CD4-positive, alpha-beta T cell treated with Interleukin-10 for 1 hour (primary cell): ENCODE measurements at regions not wholly inside any gene's neighbourhood (a gene's known extent, or its start where the extent isn't known, plus 50 kb on each side); places are given as distances from the start of the nearest gene placed in this dataset.

Experiments
- DNase-seq: peaks from one replicate; pipeline ENCODE4 v3.0.0-alpha.2; 2020

- DNase-seq: no peak
Observed at GRCh38 chr18:39825485-39826150, 2129.4 kb upstream of the PIK3C3 start.

- DNase-seq: no peak
Observed at GRCh38 chr18:39806525-39806924, 2148.5 kb upstream of the PIK3C3 start.

- no peak for DNase-seq
Observed at GRCh38 chr18:39805218-39805617, 2149.8 kb upstream of the PIK3C3 start.

- DNase-seq: no peak
Observed at GRCh38 chr18:39802648-39803229, 2152.3 kb upstream of the PIK3C3 start.

GRCh38 chr18:39801848-39802247, 2153.2 kb upstream of the PIK3C3 start:
- no peak for DNase-seq

- no peak for DNase-seq
Observed at GRCh38 chr18:39801010-39801409, 2154.0 kb upstream of the PIK3C3 start.

GRCh38 chr18:39799006-39799405, 2156.0 kb upstream of the PIK3C3 start:
- DNase-seq: no peak

- DNase-seq: no peak
Observed at GRCh38 chr18:39796393-39796792, 2158.6 kb upstream of the PIK3C3 start.

- DNase-seq: no peak
Observed at GRCh38 chr18:39795350-39795749, 2159.7 kb upstream of the PIK3C3 start.

GRCh38 chr18:39793609-39794008, 2161.4 kb upstream of the PIK3C3 start:
- no peak for DNase-seq

- no peak for DNase-seq
Observed at GRCh38 chr18:39788383-39788782, 2166.7 kb upstream of the PIK3C3 start.

- no peak for DNase-seq
Observed at GRCh38 chr18:39786477-39786876, 2168.6 kb upstream of the PIK3C3 start.

GRCh38 chr18:39784541-39784940, 2170.5 kb upstream of the PIK3C3 start:
- DNase-seq: no peak

GRCh38 chr18:39781565-39781964, 2173.5 kb upstream of the PIK3C3 start:
- no peak for DNase-seq

GRCh38 chr18:39780774-39781173, 2174.3 kb upstream of the PIK3C3 start:
- DNase-seq: no peak

GRCh38 chr18:39779926-39780325, 2175.1 kb upstream of the PIK3C3 start:
- DNase-seq: no peak

- no peak for DNase-seq
Observed at GRCh38 chr18:39776766-39777165, 2178.3 kb upstream of the PIK3C3 start.

- DNase-seq: no peak
Observed at GRCh38 chr18:39774957-39775598, 2180.0 kb upstream of the PIK3C3 start.

GRCh38 chr18:39773646-39774045, 2181.4 kb upstream of the PIK3C3 start:
- DNase-seq: no peak

- DNase-seq: no peak
Observed at GRCh38 chr18:39772155-39772919, 2182.7 kb upstream of the PIK3C3 start.

- no peak for DNase-seq
Observed at GRCh38 chr18:39770399-39770798, 2184.6 kb upstream of the PIK3C3 start.

GRCh38 chr18:39764873-39765272, 2190.2 kb upstream of the PIK3C3 start:
- no peak for DNase-seq

GRCh38 chr18:39761273-39761672, 2193.8 kb upstream of the PIK3C3 start:
- DNase-seq: no peak

- no peak for DNase-seq
Observed at GRCh38 chr18:39759926-39760325, 2194.3 kb upstream of the CELF4 start.
